Rectal smooth muscle tissue (tissue), 1 donor: ENCODE measurements at regions not wholly inside any gene's neighbourhood (a gene's known extent, or its start where the extent isn't known, plus 50 kb on each side); places are given as distances from the start of the nearest gene placed in this dataset.
"Not testable (repeated sequence)": the region's sequence is repeated elsewhere in the genome, so short reads cannot be mapped to it uniquely, and the experiment has no call there.

Source experiments
- H3K27ac ChIP-seq: one replicate; pipeline ENCODE4 v1.7.0; 2013; ENCODE audit warnings: low read depth, low read length, inconsistent platforms
- H3K27me3 ChIP-seq: one replicate; pipeline ENCODE4 v1.7.0; 2013; ENCODE audit warnings: low read length; ENCODE audit not compliant: control insufficient read depth, insufficient read depth
- H3K36me3 ChIP-seq: one replicate; pipeline ENCODE4 v1.7.0; 2013; ENCODE audit warnings: low read length; ENCODE audit not compliant: control insufficient read depth, insufficient read depth
- H3K4me1 ChIP-seq: one replicate; pipeline ENCODE4 v1.7.0; 2013; ENCODE audit warnings: low read length; ENCODE audit not compliant: control insufficient read depth, insufficient read depth
- H3K4me3 ChIP-seq: one replicate; pipeline ENCODE4 v1.7.0; 2013; ENCODE audit warnings: low read length
- H3K9ac ChIP-seq: one replicate; pipeline ENCODE4 v1.7.0; 2013; ENCODE audit warnings: low read length

- no peak overlapping the region for H3K4me3 ChIP-seq
- no peaks in the 10 kb centered on the region for H3K36me3 ChIP-seq
- H3K27ac ChIP-seq = no peak overlapping the region
- H3K4me1 ChIP-seq = no peaks in the 10 kb centered on the region
- no peak overlapping the region for H3K9ac ChIP-seq
- H3K27me3 ChIP-seq = no peaks in the 10 kb centered on the region
Measured at GRCh38 chr11:13141731-13142709, 132.9 kb downstream of the RASSF10 start.

- Histone ChIP-seq H3K36me3 (no peaks in the 10 kb centered on the region), H3K4me1 (no peaks in the 10 kb centered on the region), H3K27me3 (no peaks in the 10 kb centered on the region), H3K27ac (no peak overlapping the region), H3K9ac (no peak overlapping the region), H3K4me3 (no peak overlapping the region)
Measured at GRCh38 chr11:13143486-13144297, 133.9 kb upstream of the BMAL1 start.

GRCh38 chr11:13145461-13145860 lies 132.1 kb upstream of the BMAL1 start:
- Histone ChIP-seq H3K4me3 (no peak overlapping the region), H3K9ac (no peak overlapping the region), H3K36me3 (no peaks in the 10 kb centered on the region), H3K27me3 (no peaks in the 10 kb centered on the region), H3K4me1 (no peaks in the 10 kb centered on the region), H3K27ac (no peak overlapping the region)

GRCh38 chr11:13149991-13150390 lies 127.6 kb upstream of the BMAL1 start:
- no peak overlapping the region for H3K9ac ChIP-seq
- no peaks in the 10 kb centered on the region for H3K36me3 ChIP-seq
- H3K27ac ChIP-seq = no peak overlapping the region
- H3K4me3 ChIP-seq = no peak overlapping the region
- H3K27me3 ChIP-seq = no peaks in the 10 kb centered on the region
- no peaks in the 10 kb centered on the region for H3K4me1 ChIP-seq

GRCh38 chr11:13150487-13150886 lies 127.1 kb upstream of the BMAL1 start:
- Histone ChIP-seq H3K36me3 (no peaks in the 10 kb centered on the region), H3K4me3 (no peak overlapping the region), H3K9ac (no peak overlapping the region), H3K27ac (no peak overlapping the region), H3K27me3 (no peaks in the 10 kb centered on the region), H3K4me1 (no peaks in the 10 kb centered on the region)

GRCh38 chr11:13152264-13152663 lies 125.3 kb upstream of the BMAL1 start:
- Histone ChIP-seq H3K9ac (no peak overlapping the region), H3K4me3 (no peak overlapping the region), H3K27me3 (no peaks in the 10 kb centered on the region), H3K36me3 (no peaks in the 10 kb centered on the region), H3K27ac (no peak overlapping the region), H3K4me1 (no peaks in the 10 kb centered on the region)

- Histone ChIP-seq H3K4me3 (no peak overlapping the region), H3K27me3 (no peaks in the 10 kb centered on the region), H3K27ac (no peak overlapping the region), H3K4me1 (no peaks in the 10 kb centered on the region), H3K36me3 (no peaks in the 10 kb centered on the region), H3K9ac (no peak overlapping the region)
Measured at GRCh38 chr11:13152736-13153541, 124.7 kb upstream of the BMAL1 start.

GRCh38 chr11:13154374-13154773 lies 123.2 kb upstream of the BMAL1 start:
- H3K9ac ChIP-seq, H3K36me3 ChIP-seq, H3K27me3 ChIP-seq, H3K27ac ChIP-seq, H3K4me3 ChIP-seq, H3K4me1 ChIP-seq: not testable (repeated sequence)

GRCh38 chr11:13160346-13160745 lies 117.2 kb upstream of the BMAL1 start:
- Histone ChIP-seq H3K9ac (no peak overlapping the region), H3K36me3 (no peaks in the 10 kb centered on the region), H3K27me3 (no peaks in the 10 kb centered on the region), H3K27ac (no peak overlapping the region), H3K4me3 (no peak overlapping the region), H3K4me1 (no peaks in the 10 kb centered on the region)

GRCh38 chr11:13160806-13161205 lies 116.8 kb upstream of the BMAL1 start:
- Histone ChIP-seq H3K4me3 (no peak overlapping the region), H3K27me3 (no peaks in the 10 kb centered on the region), H3K9ac (no peak overlapping the region), H3K4me1 (no peaks in the 10 kb centered on the region), H3K36me3 (no peaks in the 10 kb centered on the region), H3K27ac (no peak overlapping the region)

- Histone ChIP-seq H3K27me3 (no peaks in the 10 kb centered on the region), H3K9ac (no peak overlapping the region), H3K4me1 (no peaks in the 10 kb centered on the region), H3K27ac (no peak overlapping the region), H3K36me3 (no peaks in the 10 kb centered on the region), H3K4me3 (no peak overlapping the region)
Measured at GRCh38 chr11:13163158-13163557, 114.4 kb upstream of the BMAL1 start.

GRCh38 chr11:13166036-13166435 lies 111.6 kb upstream of the BMAL1 start:
- H3K27ac ChIP-seq = no peak overlapping the region
- H3K4me1 ChIP-seq = no peaks in the 10 kb centered on the region
- no peak overlapping the region for H3K9ac ChIP-seq
- H3K36me3 ChIP-seq = no peaks in the 10 kb centered on the region
- H3K4me3 ChIP-seq = no peak overlapping the region
- no peaks in the 10 kb centered on the region for H3K27me3 ChIP-seq
